Large intestine (tissue), 3 donors: ENCODE measurements at regions not wholly inside any gene's neighbourhood (a gene's known extent, or its start where the extent isn't known, plus 50 kb on each side); places are given as distances from the start of the nearest gene placed in this dataset.

Experiments used
- DNase-seq, 2 donors: peaks; one replicate each; pipeline versions ENCODE4 v3.0.0 to v3.0.0-alpha.2; 2013
- H3K27ac ChIP-seq: one replicate; pipeline ENCODE4 v1.5.1; 2013; ENCODE audit warnings: low read length
- H3K27me3 ChIP-seq: 2 replicates; pipeline ENCODE4 v1.6.1; 2013; ENCODE audit warnings: low read length; ENCODE audit not compliant: control insufficient read depth, insufficient read depth
- H3K36me3 ChIP-seq: 2 replicates; pipeline ENCODE4 v1.6.1; 2013; ENCODE audit warnings: low read length; ENCODE audit not compliant: control insufficient read depth, insufficient read depth
- H3K4me1 ChIP-seq: one replicate; pipeline ENCODE4 v1.6.1; 2013; ENCODE audit warnings: low read length; ENCODE audit not compliant: control insufficient read depth, insufficient read depth
- H3K4me3 ChIP-seq: one replicate; pipeline ENCODE4 v1.5.1; 2013; ENCODE audit warnings: low read length
- H3K9me3 ChIP-seq: one replicate; pipeline ENCODE4 v1.6.1; 2013; ENCODE audit warnings: mild to moderate bottlenecking, low read depth, low read length, moderate library complexity; ENCODE audit not compliant: control insufficient read depth
- WGBS: methylation state at CpG from one replicate; pipeline ENCODE4 v1.1.5; 2013; ENCODE audit warnings: low lambda C conversion rate; ENCODE audit not compliant: insufficient coverage; 5-methylcytosine and 5-hydroxymethylcytosine counted together

DNA sequence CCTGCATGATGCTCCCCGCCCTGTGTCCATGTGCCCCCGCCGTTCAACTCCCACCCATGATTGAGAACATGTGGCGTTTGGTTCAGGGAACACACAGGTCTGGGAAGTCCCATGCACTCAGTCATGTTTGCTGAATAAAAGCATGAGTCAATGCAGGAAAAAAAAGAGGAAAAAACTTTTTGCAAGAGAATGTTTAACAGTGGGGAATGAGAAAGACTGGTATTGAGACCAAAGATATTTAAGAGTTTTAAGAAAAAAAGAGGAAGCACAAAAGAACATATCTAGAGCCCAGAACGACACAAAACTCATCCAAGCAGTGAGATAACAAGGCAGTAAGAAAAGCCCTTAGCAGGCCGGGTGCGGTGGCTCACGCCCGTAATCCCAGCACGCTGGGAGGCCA lies 279.2 kb upstream of the THSD7B start:
- Histone ChIP-seq H3K4me3 (no peak overlapping the region), H3K27me3 (no peaks in the 10 kb centered on the region), H3K36me3 (no peaks in the 10 kb centered on the region), H3K4me1 (no peaks in the 10 kb centered on the region), H3K27ac (no peak overlapping the region), H3K9me3 (no peaks in the 10 kb centered on the region)
- no peak for DNase-seq
- WGBS, result 100% methylated on average over 3 of the region's 10 CpGs

DNA sequence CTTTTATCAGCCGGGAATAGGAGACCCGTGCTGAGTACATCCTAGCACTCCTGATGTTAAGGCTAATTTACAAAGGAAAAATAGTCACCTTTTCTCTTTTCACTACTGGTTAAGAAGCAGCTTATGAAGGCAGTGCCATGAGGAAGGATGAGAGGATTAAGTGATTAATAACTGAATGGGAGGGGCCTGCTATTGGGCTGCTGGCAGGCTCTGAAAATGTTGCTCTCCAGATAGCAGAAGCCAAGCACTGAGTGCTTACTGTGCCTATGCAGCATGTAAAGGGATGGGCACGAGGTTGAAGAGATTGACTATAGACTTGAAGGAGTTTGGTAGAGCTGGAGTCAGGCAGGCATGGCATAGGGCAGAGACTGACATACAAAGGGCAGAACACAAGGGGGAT lies 282.4 kb upstream of the THSD7B start:
- H3K27ac ChIP-seq, result no peak overlapping the region
- no peak overlapping the region for H3K4me3 ChIP-seq
- DNase-seq, result no peak
- no peaks in the 10 kb centered on the region for H3K36me3 ChIP-seq
- no peaks in the 10 kb centered on the region for H3K4me1 ChIP-seq
- WGBS, result no CpG with 5 or more reads among the region's 3 CpGs
- H3K9me3 ChIP-seq, result no peaks in the 10 kb centered on the region
- no peaks in the 10 kb centered on the region for H3K27me3 ChIP-seq

DNA sequence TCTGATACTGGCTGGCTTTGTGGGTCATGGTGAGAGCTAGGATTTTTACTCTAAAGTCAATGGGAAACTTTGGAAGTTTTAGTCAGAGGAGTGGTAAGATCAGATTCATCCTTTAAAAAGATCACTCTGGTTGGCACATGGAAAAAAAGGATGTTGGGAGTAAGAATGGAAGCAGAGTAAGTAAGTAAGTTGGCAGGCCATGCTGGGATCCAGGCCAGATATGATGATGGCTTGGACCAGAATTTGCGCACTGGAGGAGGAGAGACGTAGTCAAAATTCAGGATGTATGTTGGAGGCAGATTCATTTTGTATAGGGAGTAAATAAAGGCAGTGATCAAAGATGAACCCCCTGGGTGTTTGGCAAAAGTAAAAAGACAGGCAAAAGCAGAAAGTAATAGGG lies 283.3 kb upstream of the THSD7B start:
- no peak overlapping the region for H3K4me3 ChIP-seq
- no peaks in the 10 kb centered on the region for H3K4me1 ChIP-seq
- no CpG with 5 or more reads among the region's 2 CpGs for WGBS
- DNase-seq, result no peak
- no peaks in the 10 kb centered on the region for H3K9me3 ChIP-seq
- H3K27me3 ChIP-seq, result no peaks in the 10 kb centered on the region
- H3K36me3 ChIP-seq, result no peaks in the 10 kb centered on the region
- no peak overlapping the region for H3K27ac ChIP-seq

DNA sequence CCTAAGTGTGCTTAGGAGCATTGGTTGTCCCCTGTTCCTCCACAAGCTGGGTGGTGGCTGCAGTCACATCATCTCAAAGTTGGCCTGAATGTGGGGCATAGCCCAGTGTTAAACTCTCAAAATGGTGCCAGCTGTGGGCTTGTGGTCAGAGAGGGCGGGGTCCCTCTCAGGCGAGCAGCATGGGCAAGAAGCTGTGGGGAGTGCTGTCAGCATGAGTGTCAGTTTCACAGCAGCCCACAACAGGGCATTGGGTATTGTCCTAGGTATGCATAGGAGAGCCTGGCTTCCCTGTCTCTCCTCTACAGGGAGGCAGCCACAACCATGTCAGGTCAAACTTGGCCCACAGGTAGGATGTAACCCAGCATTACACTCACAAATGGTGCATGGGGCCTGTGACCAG lies 285.6 kb upstream of the THSD7B start:
- no peaks in the 10 kb centered on the region for H3K4me1 ChIP-seq
- H3K27ac ChIP-seq, result no peak overlapping the region
- WGBS, result no CpG with 5 or more reads among the region's 2 CpGs

DNA sequence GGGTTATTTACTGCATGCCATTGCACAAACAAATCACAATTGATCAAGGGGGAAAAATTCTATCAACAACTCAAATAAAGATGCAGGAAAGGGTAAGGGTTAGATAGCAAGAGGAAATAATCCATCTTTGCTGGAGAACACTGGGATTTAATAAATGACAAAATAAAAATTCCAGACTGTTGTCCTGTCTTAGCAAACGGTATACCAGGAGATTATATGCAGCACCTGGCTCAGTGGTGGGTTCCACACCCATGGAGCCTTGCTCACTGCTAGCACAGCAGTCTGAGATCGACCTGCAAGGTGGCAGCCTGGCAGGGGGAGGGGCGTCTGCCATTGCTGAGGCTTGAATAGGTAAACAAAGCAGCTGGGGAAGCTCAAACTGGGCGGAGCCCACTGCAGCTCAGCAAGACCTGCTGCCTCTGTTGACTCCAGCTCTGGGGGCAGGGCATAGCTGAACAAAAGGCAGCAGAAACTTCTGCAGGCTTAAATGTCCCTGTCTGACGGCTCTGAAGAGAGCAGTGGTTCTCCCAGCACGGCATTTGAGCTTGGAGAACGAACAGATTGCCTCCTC lies 296.5 kb upstream of the THSD7B start:
- no CpG with 5 or more reads among the region's 7 CpGs for WGBS
- Histone ChIP-seq H3K27ac (no peak overlapping the region), H3K9me3 (no peaks in the 10 kb centered on the region), H3K36me3 (no peaks in the 10 kb centered on the region), H3K4me1 (no peaks in the 10 kb centered on the region), H3K27me3 (no peaks in the 10 kb centered on the region), H3K4me3 (no peak overlapping the region)
- no peak for DNase-seq

More for the DNA sequence above, 285.6 kb upstream of the THSD7B start:
- Histone ChIP-seq H3K36me3 (no peaks in the 10 kb centered on the region), H3K27me3 (no peaks in the 10 kb centered on the region), H3K9me3 (no peaks in the 10 kb centered on the region), H3K4me3 (no peak overlapping the region)
- DNase-seq, result no peak

DNA sequence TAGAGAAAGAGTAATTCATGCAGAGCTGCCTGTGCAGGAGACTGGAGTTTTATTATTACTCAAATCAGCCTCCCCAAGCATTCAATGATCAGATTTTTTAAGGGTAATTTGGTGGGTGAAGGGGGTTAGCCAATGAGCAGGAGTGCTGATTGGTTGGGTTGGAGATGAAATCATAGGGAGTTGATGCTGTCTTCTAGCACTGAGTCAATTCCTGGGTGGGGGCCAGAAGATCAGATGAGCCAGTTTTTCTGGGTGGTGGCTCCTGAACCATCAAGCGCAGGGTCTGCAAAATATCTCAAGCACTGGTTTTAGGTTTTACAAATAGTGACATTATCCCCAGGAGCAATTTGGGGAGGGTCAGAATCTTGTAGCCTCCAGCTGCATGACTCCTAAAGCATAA lies 312.8 kb upstream of the THSD7B start:
- Histone ChIP-seq H3K27me3 (peaks cover 2% of the 10 kb centered on the region), H3K9me3 (no peaks in the 10 kb centered on the region), H3K4me1 (no peaks in the 10 kb centered on the region), H3K36me3 (no peaks in the 10 kb centered on the region), H3K4me3 (no peak overlapping the region), H3K27ac (no peak overlapping the region)
- no CpG with 5 or more reads among the region's 1 CpG for WGBS
- no peak for DNase-seq

DNA sequence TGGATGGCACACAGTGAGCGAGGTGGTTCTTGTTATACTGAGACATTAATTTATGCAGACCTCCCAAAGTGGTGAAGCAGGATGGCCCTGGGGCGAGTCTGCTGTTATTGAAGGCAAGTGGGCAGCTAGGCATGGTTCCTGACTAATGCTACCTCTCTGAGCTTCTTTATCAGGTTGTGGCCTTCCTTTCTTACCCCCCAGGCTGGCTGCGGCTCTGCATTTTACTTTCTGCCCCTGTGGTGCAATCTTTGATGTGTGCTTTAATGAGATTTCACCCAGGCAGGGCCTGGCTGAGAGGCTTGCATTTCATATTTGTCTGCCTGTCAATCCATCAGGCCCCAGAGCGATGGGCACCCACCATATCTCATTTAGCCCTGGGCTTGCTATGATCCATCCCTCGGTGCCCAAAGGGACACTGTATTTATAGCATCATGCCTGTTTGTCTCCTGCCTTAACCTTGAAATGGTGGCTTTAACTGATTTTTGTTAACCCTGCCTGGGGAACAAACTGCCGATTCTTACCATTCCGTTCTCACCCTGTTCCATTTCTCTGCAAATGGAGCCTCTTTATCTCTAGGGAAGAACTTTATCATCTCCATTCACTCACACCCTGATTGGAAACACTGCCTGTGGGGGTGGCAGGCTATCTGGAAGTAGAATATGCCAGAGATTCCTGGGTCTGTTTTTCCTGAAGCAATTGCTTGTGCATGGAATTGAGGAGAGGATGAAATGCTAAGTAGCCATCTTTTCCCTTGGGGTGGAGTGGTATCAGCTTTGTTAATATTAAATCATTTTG lies 316.2 kb upstream of the THSD7B start:
- Histone ChIP-seq H3K27me3 (peaks cover 2% of the 10 kb centered on the region), H3K27ac (no peak overlapping the region), H3K4me3 (no peak overlapping the region), H3K36me3 (no peaks in the 10 kb centered on the region), H3K4me1 (no peaks in the 10 kb centered on the region), H3K9me3 (no peaks in the 10 kb centered on the region)
- WGBS, result no CpG with 5 or more reads among the region's 7 CpGs
- no peak for DNase-seq

DNA sequence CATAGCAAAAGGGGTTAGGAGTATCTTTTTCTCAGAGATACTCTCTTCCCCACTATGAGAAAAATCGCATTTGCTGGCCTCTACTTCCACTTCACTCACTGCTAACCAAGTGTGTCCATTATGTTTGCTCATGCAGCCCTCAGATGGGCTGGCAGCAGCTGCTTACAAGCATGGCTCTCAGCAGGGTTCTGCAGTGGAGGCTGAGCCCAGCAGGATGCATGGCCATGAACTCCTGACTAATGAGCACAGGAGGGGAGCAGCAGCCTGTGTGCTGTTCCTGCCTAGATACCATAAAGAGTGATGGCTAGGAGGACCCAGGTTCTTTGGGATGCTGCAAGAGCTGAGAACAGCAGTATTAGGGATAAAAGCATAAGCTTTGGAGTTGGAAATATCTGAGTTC lies 316.9 kb upstream of the THSD7B start:
- no CpG with 5 or more reads among the region's 1 CpG for WGBS
- H3K4me1 ChIP-seq, result no peaks in the 10 kb centered on the region
- DNase-seq, result no peak
- peaks cover 3% of the 10 kb centered on the region for H3K27me3 ChIP-seq
- H3K27ac ChIP-seq, result no peak overlapping the region
- no peak overlapping the region for H3K4me3 ChIP-seq
- no peaks in the 10 kb centered on the region for H3K9me3 ChIP-seq
- H3K36me3 ChIP-seq, result no peaks in the 10 kb centered on the region

DNA sequence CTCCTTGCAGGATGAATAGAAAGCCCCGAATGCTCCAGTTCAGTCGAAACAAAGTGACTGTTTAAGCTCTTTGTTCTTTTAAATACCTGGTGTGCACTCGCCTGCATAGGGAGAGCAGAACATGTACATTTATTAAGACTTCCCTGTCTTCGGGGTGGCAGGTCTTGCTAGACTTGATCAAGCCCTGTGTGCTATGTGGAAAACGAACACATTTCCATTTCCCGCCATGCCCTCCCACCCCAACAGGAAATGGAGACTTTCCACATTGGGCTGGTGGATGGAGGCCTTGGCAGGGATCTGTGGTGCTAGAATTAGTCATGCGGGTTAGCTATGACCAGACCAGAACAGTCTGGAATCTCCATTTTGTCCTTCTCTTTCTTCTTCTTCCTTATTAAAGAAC lies 321.0 kb upstream of the THSD7B start:
- WGBS, result 100% methylated on average over 2 of the region's 7 CpGs
- no peaks in the 10 kb centered on the region for H3K36me3 ChIP-seq
- DNase-seq, result no peak

DNA sequence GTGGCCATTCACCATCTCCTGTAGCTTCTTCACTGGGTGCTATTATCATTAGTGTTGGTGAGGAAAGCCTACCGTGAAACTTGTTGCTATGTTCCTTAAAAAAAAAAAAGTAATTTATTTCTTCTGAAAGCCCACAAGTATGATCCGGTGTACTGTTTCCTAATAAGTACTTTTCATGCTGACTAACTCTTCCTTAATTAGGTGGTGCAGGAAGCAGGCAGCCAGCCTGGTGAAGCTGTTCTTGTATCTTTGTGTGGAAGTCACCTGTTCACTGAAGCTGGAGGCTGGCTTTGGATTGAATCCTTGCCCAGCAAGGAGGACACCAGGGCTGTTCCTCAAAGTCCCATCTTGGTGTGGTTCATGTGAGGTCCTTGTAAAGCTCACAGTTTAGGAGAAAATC lies 321.7 kb upstream of the THSD7B start:
- Histone ChIP-seq H3K9me3 (no peaks in the 10 kb centered on the region), H3K4me1 (no peaks in the 10 kb centered on the region), H3K4me3 (no peak overlapping the region), H3K36me3 (no peaks in the 10 kb centered on the region), H3K27me3 (peaks cover 5% of the 10 kb centered on the region), H3K27ac (no peak overlapping the region)
- 83% methylated on average over 1 of the region's 2 CpGs for WGBS
- no peak for DNase-seq

More for the DNA sequence above, 321.0 kb upstream of the THSD7B start:
- Histone ChIP-seq H3K27ac (no peak overlapping the region), H3K27me3 (peaks cover 5% of the 10 kb centered on the region), H3K4me1 (no peaks in the 10 kb centered on the region), H3K4me3 (no peak overlapping the region), H3K9me3 (no peaks in the 10 kb centered on the region)
